RWPE2 (cell line): ENCODE measurements at regions not wholly inside any gene's neighbourhood (a gene's known extent, or its start where the extent isn't known, plus 50 kb on each side); places are given as distances from the start of the nearest gene placed in this dataset.
"Not testable (repeated sequence)": the region's sequence is repeated elsewhere in the genome, so short reads cannot be mapped to it uniquely, and the experiment has no call there.

Source experiments
- ATAC-seq: fragments of 200-7000 bp; cut with Tn5 transposase; 3 replicates; pipeline ENCODE4 v1.9.1; 2021; ENCODE audit warnings: low read depth
- DNase-seq: peaks from one replicate; pipeline ENCODE4 v3.0.0-alpha.2; 2020; ENCODE audit warnings: low spot score
- H3K27ac ChIP-seq: fragments of 450-650 bp; 2 replicates; pipeline ENCODE4 v1.5.1; 2017; ENCODE audit warnings: mild to moderate bottlenecking; ENCODE audit not compliant: poor library complexity, severe bottlenecking
- H3K27me3 ChIP-seq: fragments of 250-450 bp; sonication (Bioruptor Pico); 2 replicates; pipeline ENCODE4 v1.5.1; 2021; ENCODE audit warnings: mild to moderate bottlenecking, moderate library complexity; ENCODE audit not compliant: insufficient read depth, poor library complexity, severe bottlenecking
- H3K36me3 ChIP-seq: fragments of 250-450 bp; sonication (Bioruptor Pico); 2 replicates; pipeline ENCODE4 v1.5.1; 2020; ENCODE audit warnings: low read depth, mild to moderate bottlenecking, moderate library complexity
- H3K4me1 ChIP-seq: fragments of 250-450 bp; sonication (Bioruptor Pico); 2 replicates; pipeline ENCODE4 v1.5.1; 2021; ENCODE audit warnings: mild to moderate bottlenecking, moderate library complexity; ENCODE audit not compliant: insufficient read depth, poor library complexity, severe bottlenecking
- H3K4me3 ChIP-seq: fragments of 250-450 bp; sonication (Bioruptor Pico); 2 replicates; pipeline ENCODE4 v1.5.1; 2021; ENCODE audit warnings: mild to moderate bottlenecking, moderate library complexity; ENCODE audit not compliant: severe bottlenecking
- H3K9me3 ChIP-seq: fragments of 250-450 bp; sonication (Bioruptor Pico); 2 replicates; pipeline ENCODE4 v1.5.1; 2021; ENCODE audit warnings: mild to moderate bottlenecking, moderate library complexity; ENCODE audit not compliant: severe bottlenecking
- CTCF ChIP-seq: fragments of 450-650 bp; IDR thresholded peaks from one replicate; pipeline ENCODE4 v1.5.1; 2017; ENCODE audit warnings: mild to moderate bottlenecking, moderate library complexity; ENCODE audit not compliant: poor library complexity, severe bottlenecking

DNA sequence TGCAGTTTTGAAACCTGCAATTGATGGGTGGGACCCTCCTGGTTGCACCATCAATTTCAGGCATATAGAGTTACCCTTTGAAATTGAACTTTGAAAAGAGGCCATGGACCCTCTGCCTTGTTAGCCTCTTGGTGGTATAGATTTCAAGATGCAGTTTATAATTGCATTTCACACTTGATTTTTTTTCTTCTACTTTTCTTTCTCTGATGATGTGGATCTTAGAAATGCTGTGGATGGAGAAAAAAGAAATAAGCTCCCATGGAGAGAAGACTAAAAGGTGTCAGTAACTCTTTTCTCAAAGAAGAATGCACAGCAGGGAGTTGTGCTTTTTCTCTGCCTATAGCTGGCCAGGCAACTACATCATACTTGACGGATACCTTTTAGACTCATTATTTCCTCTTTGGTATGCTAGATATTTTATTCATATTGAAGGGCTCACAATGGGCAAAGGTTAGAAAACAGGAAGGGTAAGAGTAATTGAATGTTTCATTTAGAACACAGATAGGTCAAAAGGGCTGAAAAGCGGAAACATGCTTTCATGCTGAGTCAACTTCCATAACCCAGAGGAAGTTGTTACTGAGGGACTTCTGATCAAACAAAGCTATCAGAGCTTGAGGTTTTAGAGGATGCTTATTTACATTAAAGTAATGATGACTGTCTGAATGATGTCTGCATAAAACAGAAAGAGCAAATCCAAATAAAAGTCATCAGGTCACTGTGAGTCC lies 773.2 kb upstream of the LRRN3 start:
- ATAC-seq (peak; percentile 68), DNase-seq (no peak)
- H3K27me3 ChIP-seq = no peaks in the 10 kb centered on the region
- no peaks in the 10 kb centered on the region for H3K36me3 ChIP-seq
- H3K9me3 ChIP-seq = no peaks in the 10 kb centered on the region
- TF ChIP-seq CTCF = no peak
- H3K4me3 ChIP-seq = no peak overlapping the region
- H3K4me1 ChIP-seq = peaks cover 4% of the 10 kb centered on the region
- H3K27ac ChIP-seq = peak overlapping the region; percentile 42

DNA sequence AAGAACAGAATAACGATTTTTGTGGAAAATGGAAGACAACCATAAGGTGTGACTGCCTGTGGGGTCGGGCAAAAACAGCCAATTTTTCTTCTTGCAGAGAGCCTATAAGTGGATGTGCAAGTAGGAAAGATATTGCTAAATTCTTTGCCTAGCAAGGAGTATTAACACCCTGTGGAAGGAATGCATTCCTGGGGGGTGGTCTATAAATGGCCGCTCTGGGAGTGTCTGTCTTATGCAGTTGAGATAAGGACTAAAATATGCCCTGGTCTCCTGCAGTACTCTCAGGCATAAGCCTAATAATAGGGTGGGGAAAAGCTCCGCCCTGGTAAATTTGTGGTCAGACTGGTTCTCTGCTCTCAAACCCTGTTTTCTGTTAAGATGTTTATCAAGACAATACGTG lies 770.6 kb upstream of the LRRN3 start:
- not testable (repeated sequence) for DNase-seq, ATAC-seq, H3K4me1 ChIP-seq, H3K36me3 ChIP-seq, H3K27ac ChIP-seq, H3K9me3 ChIP-seq, H3K27me3 ChIP-seq, H3K4me3 ChIP-seq

GRCh38 chr7:110322796-110323195 lies 768.1 kb upstream of the LRRN3 start:
- no peak for ATAC-seq
- no peak for TF ChIP-seq CTCF
- H3K36me3 ChIP-seq = no peaks in the 10 kb centered on the region
- H3K4me3 ChIP-seq = no peak overlapping the region
- no peaks in the 10 kb centered on the region for H3K9me3 ChIP-seq
- peaks cover under 1% of the 10 kb centered on the region for H3K4me1 ChIP-seq
- no peaks in the 10 kb centered on the region for H3K27me3 ChIP-seq
- H3K27ac ChIP-seq = no peak overlapping the region
- DNase-seq = no peak

- H3K27me3 ChIP-seq = no peaks in the 10 kb centered on the region
- no peak for ATAC-seq
- no peaks in the 10 kb centered on the region for H3K36me3 ChIP-seq
- TF ChIP-seq CTCF = no peak
- H3K9me3 ChIP-seq = no peaks in the 10 kb centered on the region
- DNase-seq = no peak
- no peak overlapping the region for H3K4me3 ChIP-seq
- H3K4me1 ChIP-seq = no peaks in the 10 kb centered on the region
- no peak overlapping the region for H3K27ac ChIP-seq
These were observed 764.0 kb upstream of the LRRN3 start for GRCh38 chr7:110326966-110327365.

- Histone ChIP-seq H3K36me3 (no peaks in the 10 kb centered on the region), H3K27me3 (no peaks in the 10 kb centered on the region), H3K4me1 (no peaks in the 10 kb centered on the region), H3K4me3 (no peak overlapping the region), H3K27ac (no peak overlapping the region), H3K9me3 (no peaks in the 10 kb centered on the region)
- no peak for TF ChIP-seq CTCF
- no peak for ATAC-seq
- no peak for DNase-seq
These were observed 754.5 kb upstream of the LRRN3 start for GRCh38 chr7:110336423-110336822.
